NCI-H2196 treated with DMSO at 0.1 percent for 48 hours (cell line): ENCODE measurements at regions not wholly inside any gene's neighbourhood (a gene's known extent, or its start where the extent isn't known, plus 50 kb on each side); places are given as distances from the start of the nearest gene placed in this dataset.

ENCODE experiments used
- DNase-seq: peaks from one replicate; lab custom pipeline; 2025; ENCODE audit not compliant: unreplicated experiment; lab: John Stamatoyannopoulos, UW

GRCh38 chr2:205937211-205937610, 148.8 kb downstream of the INO80D start:
- no peak for DNase-seq

DNA sequence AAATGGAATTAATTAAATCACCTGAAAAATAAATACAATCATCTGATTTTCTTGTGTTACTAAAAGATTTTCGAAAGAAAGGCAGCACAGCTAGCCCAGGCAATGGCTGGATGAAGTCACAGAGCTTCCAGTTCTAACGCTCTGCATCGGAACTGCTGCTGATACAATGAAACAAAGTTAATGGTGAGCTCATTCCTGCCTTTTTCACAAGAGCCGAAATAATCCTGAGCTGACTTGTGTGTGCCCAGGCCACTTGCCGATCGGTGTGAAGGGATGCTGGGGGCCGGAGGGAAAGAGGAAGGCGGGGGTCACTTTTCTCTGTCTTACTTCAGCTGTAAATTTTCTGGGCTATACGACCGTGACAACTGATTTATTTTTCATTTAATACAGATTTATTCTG, 149.5 kb downstream of the INO80D start:
- no peak for DNase-seq

DNA sequence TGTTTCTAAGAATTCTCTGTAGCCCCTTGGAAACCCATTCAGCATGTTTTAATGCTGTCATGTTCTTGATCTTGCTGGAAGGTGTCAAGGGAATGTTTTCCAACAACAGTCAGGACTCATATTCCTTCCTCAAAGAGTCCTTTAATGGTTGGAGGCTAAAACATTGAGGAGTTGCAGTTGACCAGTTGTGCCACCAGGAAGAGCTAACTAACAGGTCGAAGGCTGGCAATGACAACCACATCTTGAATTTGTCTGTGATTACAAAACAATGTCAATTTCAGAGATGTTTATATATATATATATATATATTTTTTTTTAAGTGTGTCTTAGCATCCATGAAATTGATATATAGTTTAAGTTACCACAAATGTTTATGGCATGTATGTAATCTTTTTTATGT, 151.5 kb downstream of the INO80D start:
- no peak for DNase-seq

- DNase-seq, result no peak
Observed at GRCh38 chr2:205932861-205933260, 153.1 kb downstream of the INO80D start.

- no peak for DNase-seq
Observed at GRCh38 chr2:205931388-205931787, 154.6 kb downstream of the INO80D start.

- no peak for DNase-seq
Observed at GRCh38 chr2:205930209-205930608, 155.8 kb downstream of the INO80D start.

DNA sequence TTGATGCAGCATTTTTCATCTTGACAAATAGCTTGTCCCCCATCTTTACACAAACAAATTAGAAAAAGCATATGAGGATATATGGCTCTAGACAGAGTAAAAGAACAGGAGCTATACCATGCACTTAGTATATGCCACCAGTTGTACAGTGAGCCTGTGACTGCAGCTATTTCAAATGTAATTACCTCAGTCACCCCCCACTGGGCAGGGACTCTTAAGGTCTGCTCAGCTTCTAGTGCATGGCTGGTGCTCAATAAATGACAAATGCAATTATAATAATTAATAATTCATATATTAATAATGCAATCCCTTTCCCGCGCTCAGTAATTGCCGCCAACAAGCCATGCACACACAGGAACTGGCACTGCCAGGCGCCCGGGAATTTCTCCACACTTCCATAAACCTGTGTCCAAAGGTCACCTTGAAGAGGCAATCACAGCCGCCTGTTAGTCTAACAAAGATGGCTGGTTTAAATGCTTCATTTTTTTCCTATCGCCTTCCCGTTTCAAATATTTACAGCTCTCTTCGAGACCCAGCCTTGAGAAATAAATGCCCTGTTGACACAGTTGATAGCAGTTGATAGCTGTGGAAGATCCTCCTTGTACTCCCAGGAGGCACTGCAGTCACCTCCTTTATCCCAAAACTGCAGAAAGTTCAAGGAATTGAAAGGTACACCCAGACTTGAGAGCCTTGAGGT, 156.6 kb downstream of the INO80D start:
- DNase-seq, result no peak

GRCh38 chr2:205925373-205926337, 160.3 kb downstream of the INO80D start:
- no peak for DNase-seq

DNA sequence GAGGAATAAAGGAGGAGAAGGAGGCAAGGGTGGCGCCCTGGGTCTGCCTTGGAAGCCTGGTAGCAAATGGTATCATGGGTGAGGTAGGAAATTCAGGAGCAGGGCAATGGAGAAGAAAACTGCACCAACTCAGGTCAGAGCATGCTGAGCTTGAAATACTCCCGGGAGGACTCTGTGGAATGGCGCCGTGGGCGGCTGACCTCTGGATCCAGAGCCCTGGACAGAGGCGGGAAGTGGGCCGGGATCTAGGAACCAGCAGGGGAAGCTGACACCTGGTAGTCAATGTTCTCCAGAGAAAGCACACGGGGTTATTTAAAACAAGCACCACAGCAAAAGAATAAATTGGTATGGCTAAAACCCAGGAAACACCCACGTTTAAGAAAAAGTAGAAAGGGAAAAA, 161.3 kb downstream of the INO80D start:
- DNase-seq, result no peak

- DNase-seq, result no peak
Observed at GRCh38 chr2:205915130-205915524, 170.8 kb downstream of the INO80D start.

DNA sequence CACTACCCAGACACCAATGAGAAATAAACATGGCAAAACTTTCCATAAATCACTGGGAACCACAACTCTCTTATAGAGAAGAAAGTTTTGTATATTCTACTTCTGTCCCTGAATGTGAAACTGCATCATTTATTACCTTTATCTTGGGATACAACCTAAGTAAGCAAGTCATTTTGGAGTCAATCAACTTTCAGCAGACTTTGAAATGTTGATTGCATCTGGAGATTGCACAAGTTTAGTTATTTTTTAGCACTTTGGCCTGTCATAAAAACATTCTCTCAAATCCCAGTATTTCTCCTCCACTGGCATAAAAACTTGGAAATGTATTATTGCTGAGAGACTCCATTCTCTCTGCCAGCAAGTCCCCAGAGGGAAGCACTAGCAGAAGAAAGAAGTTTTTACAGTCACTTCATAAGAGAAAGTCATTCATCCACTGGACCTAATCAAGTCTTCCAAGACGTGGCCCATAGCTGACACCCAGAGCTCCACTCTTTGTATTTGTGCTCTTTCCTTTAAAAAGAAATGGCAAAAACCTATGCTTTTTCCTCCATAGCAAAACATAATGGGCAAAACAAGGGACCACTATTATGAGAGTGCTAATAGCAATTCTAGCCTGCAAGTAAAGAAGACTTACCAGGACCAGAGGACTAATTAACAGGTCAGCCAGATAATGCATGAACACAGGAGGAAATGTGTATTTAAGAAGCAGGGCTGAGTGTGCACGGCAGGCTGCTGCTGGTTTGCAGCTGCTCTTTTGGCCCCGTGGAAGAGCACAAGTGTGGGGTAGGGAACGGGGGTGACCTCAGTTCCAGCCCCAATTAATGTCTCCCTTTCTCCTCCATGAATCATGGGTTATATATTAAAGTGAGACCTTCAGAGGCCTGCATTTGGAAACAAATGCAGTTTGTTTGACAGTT, 171.5 kb downstream of the INO80D start:
- DNase-seq, result no peak

DNA sequence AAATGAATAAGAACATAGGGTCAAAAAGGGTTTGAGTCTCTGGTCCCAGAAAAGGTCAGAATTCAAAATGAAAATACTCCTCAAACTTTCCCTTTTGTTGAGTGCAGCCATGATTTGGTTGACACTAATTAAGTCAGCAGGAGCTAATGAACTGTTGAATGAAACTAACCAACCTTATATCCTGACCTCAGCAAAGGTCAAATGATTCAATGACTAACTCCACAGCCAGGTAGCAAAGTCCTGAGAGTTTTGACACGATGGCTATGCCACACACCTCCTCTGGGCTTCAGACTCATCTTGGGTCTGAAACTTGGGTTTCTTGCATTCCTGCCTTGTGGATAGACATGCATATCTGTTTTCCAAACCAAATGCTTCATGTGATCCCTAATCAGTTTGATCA, 172.3 kb downstream of the INO80D start:
- DNase-seq, result no peak

GRCh38 chr2:205911306-205911705, 174.7 kb downstream of the INO80D start:
- no peak for DNase-seq

GRCh38 chr2:205909184-205909572, 176.8 kb downstream of the INO80D start:
- no peak for DNase-seq

DNA sequence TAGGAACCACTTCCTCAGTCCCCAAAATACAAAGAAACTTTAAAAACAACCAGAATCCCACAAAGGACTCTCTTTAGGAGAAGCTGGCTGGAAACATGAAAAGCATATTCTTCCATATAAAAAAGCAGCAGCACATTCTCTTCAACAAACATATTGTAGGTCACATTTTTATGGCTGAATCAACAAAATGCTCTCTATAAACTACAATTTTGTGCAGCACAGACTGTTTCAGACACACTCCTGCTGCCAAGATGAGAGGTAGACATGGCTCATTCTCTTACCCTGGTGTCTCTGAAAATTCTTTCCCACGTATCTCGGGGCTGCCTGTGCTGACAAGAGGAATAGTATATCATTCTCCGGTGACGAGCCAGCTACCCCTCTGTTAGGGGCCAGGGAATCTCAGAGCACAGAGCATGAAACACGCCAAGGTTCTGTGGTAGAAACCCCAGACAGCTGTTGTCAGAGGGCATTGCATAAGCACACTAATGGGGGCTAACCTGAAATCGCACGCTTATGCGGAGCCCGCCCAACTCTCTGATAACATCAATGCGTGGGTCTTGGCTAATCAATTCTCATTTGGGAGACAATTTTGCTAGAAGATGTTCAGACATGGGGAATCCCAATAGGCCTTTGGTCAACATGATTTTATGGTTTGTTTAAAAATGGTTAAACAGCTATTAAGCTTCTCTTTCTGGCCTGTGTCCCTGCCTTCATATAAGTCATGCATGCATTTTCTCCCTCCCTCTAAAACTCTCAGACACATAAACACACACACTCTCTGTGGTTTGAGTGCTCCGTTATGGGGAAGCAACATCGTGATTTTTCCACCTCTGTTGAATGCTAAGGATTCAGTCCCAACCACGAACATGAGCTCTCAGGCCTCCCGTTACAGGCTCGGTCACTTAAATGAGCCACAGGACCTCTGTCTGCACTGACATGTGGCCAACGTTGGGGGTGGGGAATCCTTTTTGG, 177.5 kb downstream of the INO80D start:
- no peak for DNase-seq

DNA sequence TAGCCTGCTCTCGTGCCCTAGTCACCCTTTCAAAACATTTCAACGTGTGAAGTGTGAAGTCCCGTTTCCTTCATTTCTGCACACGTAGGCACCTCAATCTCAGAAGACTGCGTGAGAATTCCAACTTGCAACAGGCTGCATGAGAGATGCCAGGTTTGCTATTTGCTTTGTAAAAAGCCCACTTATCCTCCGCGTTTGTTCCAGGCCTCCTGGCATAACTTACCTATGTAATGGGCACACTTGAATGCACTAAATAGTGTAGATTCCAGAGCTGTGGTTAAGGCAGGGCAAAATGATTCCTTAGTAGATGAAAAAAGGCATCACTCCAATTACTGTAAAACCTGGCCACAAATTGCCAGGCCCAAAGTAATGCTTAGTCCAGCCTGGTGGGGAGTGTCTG, 179.6 kb downstream of the INO80D start:
- no peak for DNase-seq

DNA sequence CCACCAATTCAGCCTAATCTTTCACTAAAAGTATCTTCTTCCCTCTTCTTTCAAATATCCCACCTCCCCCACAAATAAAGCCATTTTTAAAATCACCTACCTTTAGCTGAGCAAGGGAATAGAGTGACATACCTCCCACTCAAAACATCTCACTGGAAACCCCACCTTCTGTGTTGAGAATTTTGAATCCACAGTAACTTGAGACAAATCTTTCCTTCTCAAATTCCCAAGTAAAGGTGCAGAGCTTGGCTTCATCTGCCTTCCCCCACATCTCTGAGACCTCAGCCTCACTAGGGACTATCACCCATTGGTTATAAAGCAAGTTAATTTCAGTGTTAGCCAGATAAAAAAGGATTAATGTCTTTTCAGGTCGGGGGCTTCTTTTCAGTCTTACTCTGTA, 180.4 kb downstream of the INO80D start:
- no peak for DNase-seq

DNA sequence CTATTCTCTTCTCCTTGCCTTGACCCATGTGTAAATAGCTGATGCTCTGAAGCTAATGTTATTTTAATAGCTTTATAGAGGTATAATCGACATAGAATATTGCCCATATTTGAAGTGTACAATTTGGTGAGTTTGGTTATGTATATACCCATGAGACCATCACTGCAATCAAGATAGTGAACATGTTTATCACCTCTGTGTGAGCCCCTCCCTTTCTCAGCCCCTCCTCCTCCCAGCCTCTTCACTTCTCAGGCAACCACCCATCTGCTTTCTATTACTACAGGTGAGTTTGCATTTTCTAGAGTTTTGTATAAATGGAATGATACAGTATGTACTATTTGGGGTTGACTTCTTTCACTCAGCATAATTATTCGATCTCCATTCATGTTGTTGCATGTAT, 181.1 kb downstream of the INO80D start:
- no peak for DNase-seq

- no peak for DNase-seq
Observed at GRCh38 chr2:205903549-205904129, 182.3 kb downstream of the INO80D start.

DNA sequence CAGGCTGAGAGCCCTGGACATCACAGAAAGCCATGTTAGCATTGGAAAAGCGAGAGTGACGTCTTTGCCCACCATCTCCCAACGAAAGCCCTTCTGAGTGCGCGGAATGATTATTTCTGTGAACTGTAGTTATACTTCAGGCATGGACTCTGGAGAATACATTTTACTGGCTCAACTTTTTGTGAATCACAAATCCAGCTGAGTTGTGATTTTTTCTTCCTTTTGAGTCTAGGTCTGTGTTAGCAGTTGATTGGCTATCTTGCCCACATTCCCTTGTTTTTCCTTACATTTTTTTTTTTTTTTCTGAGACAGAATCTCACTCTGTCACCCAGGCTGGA, 183.1 kb downstream of the INO80D start:
- DNase-seq, result no peak
